ENCODE measurements at regions not wholly inside any gene's neighbourhood (a gene's known extent, or its start where the extent isn't known, plus 50 kb on each side); places are given as distances from the start of the nearest gene placed in this dataset.

GRCh38 chr11:90363739-90364138 lies 140.9 kb upstream of the CHORDC1 start:
- Histone ChIP-seq H3K9me1 (ENCODE audit: insufficient read depth, low read length) (no peaks in the 10 kb centered on the region), H3K18ac (ENCODE audit: low read depth, low read length) (no peak overlapping the region), H4K20me1 (ENCODE audit: insufficient read depth, low read length) (no peaks in the 10 kb centered on the region), H2BK5ac (ENCODE audit: low read depth, low read length, poor library complexity, severe bottlenecking) (no peak overlapping the region), H3K4me1 (ENCODE audit: control insufficient read depth, insufficient read depth, low read length) (no peaks in the 10 kb centered on the region), H3K4ac (ENCODE audit: low read depth, low read length) (no peak overlapping the region), H3K4me2 (ENCODE audit: low read depth, low read length) (no peak overlapping the region), H3K23ac (ENCODE audit: low read depth, low read length) (no peak overlapping the region), H3K4me3 (ENCODE audit: insufficient read depth, low read depth, low read length) (no peak overlapping the region), H4K91ac (ENCODE audit: insufficient read depth, low read depth, low read length) (no peak overlapping the region), H3K56ac (ENCODE audit: extremely low read depth, insufficient read depth, low read length) (no peak overlapping the region), H2AK9ac (replicated peaks; ENCODE audit: low read depth, low read length, poor library complexity) (no peak overlapping the region), H4K5ac (ENCODE audit: low read depth, low read length) (no peak overlapping the region), H3K79me1 (ENCODE audit: low read depth in 1 of 2, low read length in 2 of 2) (no peaks in the 10 kb centered on the region), H3K14ac (replicated peaks; ENCODE audit: low read depth, low read length) (no peak overlapping the region), H2BK20ac (ENCODE audit: low read depth, low read length) (no peak overlapping the region), H3K36me3 (ENCODE audit: control insufficient read depth, insufficient read depth, low read length) (no peaks in the 10 kb centered on the region), H2AFZ (replicated peaks; ENCODE audit: low read length, poor library complexity) (no peak overlapping the region), H3K27ac (ENCODE audit: insufficient read depth, low read length) (no peak overlapping the region), H2BK120ac (ENCODE audit: low read depth, low read length) (no peak overlapping the region), H3K9me3 (ENCODE audit: control insufficient read depth, insufficient read depth, low read length) (0 out of 2 replicates have a peak, but pooled peaks cover 2% of the 10 kb centered on the region), H4K8ac (ENCODE audit: low read depth in 2 of 2, low read length in 2 of 2) (no peak overlapping the region), H3K9ac (ENCODE audit: low read depth, low read length) (no peak overlapping the region), H2AK5ac (ENCODE audit: low read depth, low read length) (no peak overlapping the region), H2BK15ac (ENCODE audit: low read depth, low read length) (no peak overlapping the region), H3K27me3 (ENCODE audit: control insufficient read depth, insufficient read depth, low read length) (no peaks in the 10 kb centered on the region)
- dilution Hi-C loops (cut with HindIII; ENCODE audit: low sequenced_read_pairs, unreplicated experiment) = no loop called here
- no TSS peak for BruUV-seq (replicated peaks)
- no peak for ATAC-seq (ENCODE audit: low read depth)
- DNase-seq = no peak
- no CpG with 5 or more reads among the region's 1 CpG for WGBS, 2 experiments (ENCODE audit: extremely low coverage in 2 of 2, insufficient read length in 1 of 2)
- POLR2A ChIA-PET (ENCODE audit: unreplicated experiment) = no interaction called here
- CTCF ChIA-PET = no interaction called here
- in situ Hi-C loops (cut with MboI; ENCODE audit: low sequenced_read_pairs) = no loop called here
- no peak for TF ChIP-seq BHLHE40 (IDR thresholded peaks at IDR 0.05; ENCODE audit: low read depth, low read length)
- no peak for TF ChIP-seq FOS (IDR thresholded peaks at IDR 0.05; ENCODE audit: low read depth, low read length)
- intact Hi-C loops (cut with micrococcal nuclease) = no loop called here

All from IMR-90 (cell line).